ENCODE measurements at regions not wholly inside any gene's neighbourhood (a gene's known extent, or its start where the extent isn't known, plus 50 kb on each side); places are given as distances from the start of the nearest gene placed in this dataset.

DNA sequence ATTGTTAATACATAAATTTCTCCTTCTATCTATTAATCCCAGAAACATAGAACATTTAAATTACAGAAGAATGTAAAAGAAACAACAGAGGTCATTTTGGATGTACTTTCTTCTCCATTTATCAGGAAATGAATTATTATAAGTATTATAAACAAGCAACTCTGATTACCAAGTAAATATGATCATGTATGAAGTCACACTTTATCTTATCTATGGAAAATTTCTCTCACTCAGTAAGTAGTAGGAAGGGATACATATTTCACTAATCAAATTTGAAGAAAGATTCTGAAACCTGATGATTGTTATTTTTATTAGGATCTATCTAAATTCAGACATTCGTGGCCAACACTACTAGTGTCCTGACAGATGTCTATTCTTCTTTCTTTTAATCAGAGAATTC, 770.7 kb downstream of the LTN1 start:
- Histone ChIP-seq H3K4me1 (peaks cover 13% of the 10 kb centered on the region), H3K27ac (no peak overlapping the region), H3K4me3 (no peak overlapping the region), H3K9me3 (no peaks in the 10 kb centered on the region), H3K36me3 (replicated peaks in 1 of 2; ENCODE audit: insufficient read depth in 1 of 2, low read depth in 2 of 2) (no peaks in the 10 kb centered on the region), H3K27me3 (no peaks in the 10 kb centered on the region)
- no peak for TF ChIP-seq POLR2A (IDR thresholded peaks at IDR 0.05)
- no peak for TF ChIP-seq CTCF (IDR thresholded peaks at IDR 0.05)
- ATAC-seq, result no peak
- WGBS, 2 donors, result 37 to 60% methylated on average over 1 of the region's 1 CpG
- intact Hi-C loops (cut with DNase I), result no loop called here
- DNase-seq, result no peak

DNA sequence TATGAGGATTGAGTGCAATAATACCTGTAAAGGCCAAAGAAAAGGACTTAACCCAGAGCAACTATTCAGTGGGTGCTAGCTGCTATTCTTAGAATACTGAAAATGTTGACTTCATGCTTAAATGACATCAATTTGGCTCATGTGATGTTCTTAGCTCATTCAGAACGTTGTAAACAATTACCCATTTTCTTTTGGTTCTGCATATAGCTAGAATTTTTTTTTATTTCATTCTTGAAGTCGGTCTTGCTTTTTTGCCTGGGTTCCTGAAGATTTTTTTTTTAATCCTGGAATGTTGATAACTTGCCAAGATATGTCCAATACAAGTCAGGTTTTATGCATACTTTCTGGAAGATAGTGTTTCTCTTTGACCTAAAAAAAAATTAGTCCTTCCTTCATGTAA, 772.0 kb downstream of the LTN1 start:
- no peak overlapping the region for H3K4me3 ChIP-seq
- H3K27me3 ChIP-seq, result no peaks in the 10 kb centered on the region
- no peaks in the 10 kb centered on the region for H3K9me3 ChIP-seq
- TF ChIP-seq CTCF (IDR thresholded peaks at IDR 0.05) (no peak), POLR2A (IDR thresholded peaks at IDR 0.05) (no peak)
- no peak overlapping the region for H3K27ac ChIP-seq
- intact Hi-C loops (cut with DNase I), result no loop called here
- DNase-seq (no peak), ATAC-seq (peak; percentile 68)
- 12 to 28% methylated on average over 2 of the region's 2 CpGs for WGBS, 2 donors
- H3K4me1 ChIP-seq, result peaks cover 14% of the 10 kb centered on the region
- H3K36me3 ChIP-seq (replicated peaks in 1 of 2; ENCODE audit: insufficient read depth in 1 of 2, low read depth in 2 of 2), result no peaks in the 10 kb centered on the region

DNA sequence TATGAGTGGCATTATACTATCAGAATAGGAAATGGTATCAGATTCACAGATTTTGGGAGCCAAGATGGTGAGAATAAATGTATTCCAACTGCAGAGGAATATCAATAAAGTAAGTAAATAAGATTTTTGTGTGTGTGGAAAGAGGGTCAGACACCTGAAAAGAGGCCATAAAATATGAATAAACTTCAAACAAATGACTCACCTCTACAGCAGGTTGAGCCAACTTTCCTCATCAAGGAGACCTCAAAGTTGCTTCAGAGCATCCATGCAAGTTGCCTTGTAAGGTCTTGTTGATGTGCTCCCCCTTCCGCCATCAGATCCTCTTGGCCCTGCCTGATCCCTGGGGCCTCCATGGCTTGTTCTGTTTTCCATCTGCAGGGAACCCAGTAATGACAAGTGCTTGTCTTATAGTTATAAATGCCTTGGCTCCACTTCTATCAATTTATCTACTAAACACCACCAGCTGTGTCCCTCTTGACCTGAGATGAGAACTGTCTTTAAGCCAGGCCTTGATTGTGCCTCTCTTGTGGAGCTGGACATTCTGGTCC, 775.6 kb downstream of the LTN1 start:
- Histone ChIP-seq H3K4me3 (no peak overlapping the region), H3K27ac (no peak overlapping the region), H3K27me3 (no peaks in the 10 kb centered on the region), H3K9me3 (no peaks in the 10 kb centered on the region), H3K36me3 (replicated peaks in 1 of 2; ENCODE audit: insufficient read depth in 1 of 2, low read depth in 2 of 2) (no peaks in the 10 kb centered on the region), H3K4me1 (peaks cover 26% of the 10 kb centered on the region)
- 44 to 100% methylated on average over 1 of the region's 1 CpG for WGBS, 2 donors
- no peak for ATAC-seq
- TF ChIP-seq CTCF (IDR thresholded peaks at IDR 0.05) (no peak), POLR2A (IDR thresholded peaks at IDR 0.05) (no peak)
- no peak for DNase-seq
- intact Hi-C loops (cut with DNase I), result no loop called here

DNA sequence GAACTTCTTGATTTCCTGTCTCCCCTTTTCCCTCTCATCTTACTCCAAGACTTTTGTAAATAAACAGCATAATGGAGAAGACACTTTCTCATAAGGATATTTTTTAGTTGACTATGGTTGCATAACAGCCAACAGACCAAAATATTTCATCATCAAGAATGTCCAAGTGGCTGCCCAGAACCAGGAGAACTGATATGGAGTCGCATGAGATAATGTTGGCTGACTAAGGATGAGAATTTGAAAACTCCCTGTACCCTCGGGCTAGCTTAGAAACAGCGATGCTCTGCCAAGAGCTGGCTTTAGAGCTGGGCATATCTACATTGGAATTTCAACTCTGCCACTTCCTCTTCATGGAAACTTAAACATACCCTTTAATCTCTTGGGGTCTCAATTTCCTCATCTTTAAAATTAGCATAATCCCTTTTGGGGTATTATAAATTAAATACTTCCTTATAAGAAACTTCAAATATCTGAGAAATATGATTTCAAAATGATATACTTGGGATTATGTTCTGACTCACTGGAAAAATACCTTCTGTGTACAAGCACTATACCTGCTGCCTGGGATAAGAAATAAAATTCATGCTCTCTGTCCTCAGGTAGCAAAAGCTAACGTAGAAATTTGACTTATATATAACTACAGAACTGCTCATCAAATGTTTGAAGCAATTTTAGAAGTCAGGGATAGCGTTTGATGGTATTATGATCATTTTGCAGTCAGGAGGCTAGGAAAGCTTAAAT, 777.3 kb downstream of the LTN1 start:
- Histone ChIP-seq H3K9me3 (no peaks in the 10 kb centered on the region), H3K27me3 (no peaks in the 10 kb centered on the region), H3K4me3 (no peak overlapping the region), H3K36me3 (replicated peaks in 1 of 2; ENCODE audit: insufficient read depth in 1 of 2, low read depth in 2 of 2) (no peaks in the 10 kb centered on the region), H3K27ac (peak overlapping the region in 2 of 4 donors; percentile 14 to 22), H3K4me1 (peaks cover 21% of the 10 kb centered on the region)
- no peak for TF ChIP-seq POLR2A (IDR thresholded peaks at IDR 0.05)
- no peak for TF ChIP-seq CTCF (IDR thresholded peaks at IDR 0.05)
- intact Hi-C loops (cut with DNase I), result no loop called here
- ATAC-seq (peak; percentile 88), DNase-seq (no peak)
- WGBS, 2 donors, result 46 to 47% methylated on average over 5 of the region's 5 CpGs

- WGBS, 2 donors, result 85 to 88% methylated on average over 4 of the region's 4 CpGs
- H3K27ac ChIP-seq, result peak overlapping the region in 1 of 4 donors; percentile 14
- TF ChIP-seq POLR2A (IDR thresholded peaks at IDR 0.05) (no peak), CTCF (IDR thresholded peaks at IDR 0.05) (no peak)
- intact Hi-C loops (cut with DNase I), result no loop called here
- H3K9me3 ChIP-seq, result no peaks in the 10 kb centered on the region
- ATAC-seq (no peak), DNase-seq (no peak)
- H3K36me3 ChIP-seq (replicated peaks in 1 of 2; ENCODE audit: insufficient read depth in 1 of 2, low read depth in 2 of 2), result no peaks in the 10 kb centered on the region
- H3K4me3 ChIP-seq, result no peak overlapping the region
- H3K4me1 ChIP-seq, result peaks cover 19% of the 10 kb centered on the region
- H3K27me3 ChIP-seq, result no peaks in the 10 kb centered on the region
Measured at GRCh38 chr21:28214786-28215185, 777.9 kb downstream of the LTN1 start.
